Caco-2 (cell line): ENCODE measurements at regions not wholly inside any gene's neighbourhood (a gene's known extent, or its start where the extent isn't known, plus 50 kb on each side); places are given as distances from the start of the nearest gene placed in this dataset.

Source experiments
- BruUV-seq: library from RNA; stranded (reverse); fragments of 400-500 nt; replicated peaks from 2 replicates; lab custom pipeline; 2021; lab: Mats Ljungman, UMichigan
- CTCF ChIA-PET: fragments of 300-600 bp; sonication (Branson Sonifier 250); formaldehyde crosslinking; loops from one replicate; lab custom pipeline; 2022; ENCODE audit warnings: antibody characterized with exemption; lab: Charles Lee
- POLR2A ChIA-PET: fragments of 300-600 bp; sonication (Branson Sonifier 250); formaldehyde crosslinking; loops from one replicate; lab custom pipeline; 2022; ENCODE audit warnings: antibody characterized with exemption; lab: Charles Lee
- DNase-seq, 2 experiments: peaks; one replicate each; pipeline versions ENCODE4 v3.0.0 to v3.0.0-alpha.2; 2020 to 2022
- H3K27me3 ChIP-seq: replicated peaks from 2 replicates; pipeline ENCODE4 v1.6.0; 2011; ENCODE audit warnings: low read length; ENCODE audit not compliant: control insufficient read depth, insufficient read depth
- H3K36me3 ChIP-seq: 2 replicates; pipeline ENCODE4 v1.5.1; 2011; ENCODE audit warnings: low read length; ENCODE audit not compliant: control insufficient read depth, insufficient read depth
- H3K4me1 ChIP-seq: fragments of 250-450 bp; sonication (Bioruptor Pico); 2 replicates; pipeline ENCODE4 v1.5.1; 2020; ENCODE audit warnings: mild to moderate bottlenecking
- H3K4me3 ChIP-seq: 2 replicates; pipeline ENCODE4 v1.5.1; 2011; ENCODE audit warnings: low read depth, mild to moderate bottlenecking, control low read depth, low read length
- H3K9me3 ChIP-seq: fragments of 250-450 bp; sonication (Bioruptor Pico); 2 replicates; pipeline ENCODE4 v1.5.1; 2020; ENCODE audit warnings: mild to moderate bottlenecking, moderate library complexity
- H3K27ac Mint-ChIP-seq: one replicate; pipeline ENCODE4 v1.8.0; 2022; ENCODE audit warnings: mixed read lengths; ENCODE audit not compliant: unreplicated experiment
- H3K27me3 Mint-ChIP-seq: one replicate; pipeline ENCODE4 v1.8.0; 2022; ENCODE audit warnings: mixed read lengths; ENCODE audit not compliant: insufficient read depth, unreplicated experiment
- H3K36me3 Mint-ChIP-seq: one replicate; pipeline ENCODE4 v1.8.0; 2022; ENCODE audit warnings: mild to moderate bottlenecking, mixed read lengths; ENCODE audit not compliant: insufficient read depth, unreplicated experiment
- H3K4me1 Mint-ChIP-seq: one replicate; pipeline ENCODE4 v1.8.0; 2022; ENCODE audit warnings: low read depth, mixed read lengths; ENCODE audit not compliant: unreplicated experiment
- H3K4me3 Mint-ChIP-seq: one replicate; pipeline ENCODE4 v1.8.0; 2022; ENCODE audit warnings: mild to moderate bottlenecking, moderate library complexity, mixed read lengths; ENCODE audit not compliant: unreplicated experiment
- H3K9me3 Mint-ChIP-seq: one replicate; pipeline ENCODE4 v1.8.0; 2022; ENCODE audit warnings: mixed read lengths; ENCODE audit not compliant: unreplicated experiment
- intact Hi-C: fragments of 100-400 bp; cut with micrococcal nuclease; formaldehyde crosslinking; loops from one replicate; pipeline ENCODE4 v1.10.0; 2022; ENCODE audit not compliant: unreplicated experiment
- TF ChIP-seq, protein P1 (sequence below), 2 experiments: fragments of 200-600 bp in 1 of 2; IDR thresholded peaks; 1 replicate in 1 of 2; 2 replicates in 1 of 2; pipeline versions ENCODE4 v1.5.1 to v1.8.0; 2011 to 2022; ENCODE audit warnings: antibody characterized with exemption in 1 of 2, control low read depth in 1 of 2, inconsistent platforms in 1 of 2, low read depth in 1 of 2, low read length in 1 of 2, mild to moderate bottlenecking in 1 of 2, moderate library complexity in 1 of 2; ENCODE audit not compliant: insufficient read depth in 1 of 2, severe bottlenecking in 1 of 2, unreplicated experiment in 1 of 2

DNA sequence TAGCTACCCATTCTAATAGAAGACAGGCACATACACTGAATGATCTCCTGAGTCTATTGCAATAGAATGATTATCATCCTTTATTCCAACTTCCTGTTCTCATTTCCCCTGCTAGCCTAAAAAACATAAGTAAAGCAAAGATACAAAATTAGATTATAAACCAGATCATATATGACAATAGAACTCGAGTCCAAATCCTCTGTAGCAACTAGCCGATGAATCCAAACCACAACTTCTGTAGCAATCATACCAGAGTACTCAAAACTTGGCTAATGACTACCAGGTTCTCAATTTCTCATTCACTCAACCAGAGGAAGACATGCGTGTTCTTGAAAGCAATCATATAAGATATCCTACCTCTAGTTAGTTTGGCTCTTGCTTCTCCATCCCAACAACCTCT lies 622.1 kb downstream of the PSAT1 start:
- Mint-ChIP-seq H3K4me3 (no peak overlapping the region), H3K9me3 (no peaks in the 10 kb centered on the region), H3K36me3 (no peaks in the 10 kb centered on the region), H3K4me1 (no peaks in the 10 kb centered on the region), H3K27me3 (no peaks in the 10 kb centered on the region), H3K27ac (no peak overlapping the region)
- no peak overlapping the region for H3K4me3 ChIP-seq
- no peaks in the 10 kb centered on the region for H3K4me1 ChIP-seq
- no peak for DNase-seq
- TF ChIP-seq, protein P1, sequence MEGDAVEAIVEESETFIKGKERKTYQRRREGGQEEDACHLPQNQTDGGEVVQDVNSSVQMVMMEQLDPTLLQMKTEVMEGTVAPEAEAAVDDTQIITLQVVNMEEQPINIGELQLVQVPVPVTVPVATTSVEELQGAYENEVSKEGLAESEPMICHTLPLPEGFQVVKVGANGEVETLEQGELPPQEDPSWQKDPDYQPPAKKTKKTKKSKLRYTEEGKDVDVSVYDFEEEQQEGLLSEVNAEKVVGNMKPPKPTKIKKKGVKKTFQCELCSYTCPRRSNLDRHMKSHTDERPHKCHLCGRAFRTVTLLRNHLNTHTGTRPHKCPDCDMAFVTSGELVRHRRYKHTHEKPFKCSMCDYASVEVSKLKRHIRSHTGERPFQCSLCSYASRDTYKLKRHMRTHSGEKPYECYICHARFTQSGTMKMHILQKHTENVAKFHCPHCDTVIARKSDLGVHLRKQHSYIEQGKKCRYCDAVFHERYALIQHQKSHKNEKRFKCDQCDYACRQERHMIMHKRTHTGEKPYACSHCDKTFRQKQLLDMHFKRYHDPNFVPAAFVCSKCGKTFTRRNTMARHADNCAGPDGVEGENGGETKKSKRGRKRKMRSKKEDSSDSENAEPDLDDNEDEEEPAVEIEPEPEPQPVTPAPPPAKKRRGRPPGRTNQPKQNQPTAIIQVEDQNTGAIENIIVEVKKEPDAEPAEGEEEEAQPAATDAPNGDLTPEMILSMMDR (IDR thresholded peaks at IDR 0.05; ENCODE audit: insufficient read depth in 1 of 2, low read depth in 1 of 2, low read length in 1 of 2, severe bottlenecking in 1 of 2, unreplicated experiment in 1 of 2): no peak
- H3K27me3 ChIP-seq: no peaks in the 10 kb centered on the region
- ChIA-PET POLR2A (no interaction called here), CTCF (no interaction called here)
- intact Hi-C loops: no loop called here
- no peaks in the 10 kb centered on the region for H3K36me3 ChIP-seq
- H3K9me3 ChIP-seq: no peaks in the 10 kb centered on the region
- BruUV-seq: no TSS peak

DNA sequence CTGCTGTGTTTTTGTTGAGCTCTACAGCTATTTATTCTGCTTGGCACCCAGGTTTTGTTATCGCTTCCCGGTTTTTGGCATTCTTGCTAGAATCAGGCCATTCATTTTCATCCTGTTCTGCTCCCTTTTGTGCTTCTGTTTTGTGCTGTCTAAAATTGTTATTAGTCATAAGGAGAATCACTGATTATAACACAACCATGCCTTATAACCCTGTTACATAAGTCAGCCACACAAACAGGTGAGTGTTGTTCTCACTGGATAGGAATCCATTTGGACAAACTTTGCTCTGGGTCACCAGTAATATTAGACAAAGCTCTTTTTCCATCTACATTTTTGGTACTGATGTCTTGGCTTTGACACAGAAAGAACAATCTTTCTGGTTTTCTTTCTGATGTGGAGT lies 622.8 kb downstream of the PSAT1 start:
- Mint-ChIP-seq H3K4me3 (no peak overlapping the region), H3K27ac (no peak overlapping the region), H3K9me3 (no peaks in the 10 kb centered on the region), H3K4me1 (no peaks in the 10 kb centered on the region), H3K36me3 (no peaks in the 10 kb centered on the region), H3K27me3 (no peaks in the 10 kb centered on the region)
- CTCF ChIA-PET: no interaction called here
- H3K4me3 ChIP-seq: no peak overlapping the region
- POLR2A ChIA-PET: no interaction called here
- intact Hi-C loops: no loop called here
- BruUV-seq: no TSS peak
- no peaks in the 10 kb centered on the region for H3K27me3 ChIP-seq
- TF ChIP-seq, protein P1 (IDR thresholded peaks at IDR 0.05; ENCODE audit: insufficient read depth in 1 of 2, low read depth in 1 of 2, low read length in 1 of 2, severe bottlenecking in 1 of 2, unreplicated experiment in 1 of 2): no peak
- no peak for DNase-seq
- H3K9me3 ChIP-seq: no peaks in the 10 kb centered on the region
- H3K36me3 ChIP-seq: no peaks in the 10 kb centered on the region
- H3K4me1 ChIP-seq: no peaks in the 10 kb centered on the region

GRCh38 chr9:78921341-78921740 lies 624.4 kb downstream of the PSAT1 start:
- Mint-ChIP-seq H3K36me3 (no peaks in the 10 kb centered on the region), H3K4me1 (no peaks in the 10 kb centered on the region), H3K27me3 (no peaks in the 10 kb centered on the region), H3K4me3 (no peak overlapping the region), H3K9me3 (no peaks in the 10 kb centered on the region), H3K27ac (no peak overlapping the region)
- DNase-seq: no peak
- POLR2A ChIA-PET: no interaction called here
- no peaks in the 10 kb centered on the region for H3K9me3 ChIP-seq
- H3K4me1 ChIP-seq: no peaks in the 10 kb centered on the region
- TF ChIP-seq, protein P1 (IDR thresholded peaks at IDR 0.05; ENCODE audit: insufficient read depth in 1 of 2, low read depth in 1 of 2, low read length in 1 of 2, severe bottlenecking in 1 of 2, unreplicated experiment in 1 of 2): no peak
- no peak overlapping the region for H3K4me3 ChIP-seq
- intact Hi-C loops: no loop called here
- no TSS peak for BruUV-seq
- CTCF ChIA-PET: no interaction called here
- no peaks in the 10 kb centered on the region for H3K36me3 ChIP-seq
- no peaks in the 10 kb centered on the region for H3K27me3 ChIP-seq
